DMS114 treated with DMSO at 0.1 percent for 48 hours (cell line): ENCODE measurements at regions not wholly inside any gene's neighbourhood (a gene's known extent, or its start where the extent isn't known, plus 50 kb on each side); places are given as distances from the start of the nearest gene placed in this dataset.
"Not testable (repeated sequence)": the region's sequence is repeated elsewhere in the genome, so short reads cannot be mapped to it uniquely, and the experiment has no call there.

Experiments used
- DNase-seq: peaks from one replicate; lab custom pipeline; 2025; ENCODE audit not compliant: unreplicated experiment; lab: John Stamatoyannopoulos, UW

GRCh38 chr6:67881706-67882065 lies 753.4 kb upstream of the ADGRB3 start:
- no peak for DNase-seq

- no peak for DNase-seq
These were observed 754.0 kb upstream of the ADGRB3 start for GRCh38 chr6:67880939-67881705.

GRCh38 chr6:67880343-67880742 lies 754.7 kb upstream of the ADGRB3 start:
- DNase-seq, result not testable (repeated sequence)

GRCh38 chr6:67879928-67880327 lies 755.2 kb upstream of the ADGRB3 start:
- DNase-seq, result not testable (repeated sequence)

GRCh38 chr6:67879105-67879904 lies 755.8 kb upstream of the ADGRB3 start:
- not testable (repeated sequence) for DNase-seq

GRCh38 chr6:67878216-67878615 lies 756.9 kb upstream of the ADGRB3 start:
- not testable (repeated sequence) for DNase-seq

- no peak for DNase-seq
These were observed 757.8 kb upstream of the ADGRB3 start for GRCh38 chr6:67877288-67877687.

GRCh38 chr6:67875877-67876383 lies 759.2 kb upstream of the ADGRB3 start:
- no peak for DNase-seq

GRCh38 chr6:67870321-67870720 lies 764.8 kb upstream of the ADGRB3 start:
- DNase-seq, result no peak

DNA sequence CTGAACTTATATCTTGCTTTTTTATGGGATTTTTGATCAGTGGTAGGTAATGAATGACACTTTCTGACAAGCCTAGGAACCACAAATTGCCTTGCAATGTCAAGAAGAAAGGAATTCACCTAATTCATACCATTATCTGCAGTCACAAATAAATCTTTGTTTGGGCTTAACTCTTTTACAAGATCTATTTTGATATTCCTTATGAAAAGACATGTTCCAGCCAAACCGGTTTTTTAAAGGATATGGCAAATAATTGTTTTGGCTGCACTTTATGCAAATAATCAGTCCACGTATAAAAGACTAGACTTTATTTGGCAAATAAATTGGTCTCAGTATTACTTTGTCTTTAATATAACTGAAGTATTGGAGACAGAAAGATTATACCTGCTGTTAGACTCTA lies 771.7 kb upstream of the ADGRB3 start:
- no peak for DNase-seq

- DNase-seq, result no peak
These were observed 781.0 kb upstream of the ADGRB3 start for GRCh38 chr6:67854098-67854497.

- DNase-seq, result no peak
These were observed 795.3 kb upstream of the ADGRB3 start for GRCh38 chr6:67839818-67840217.

- no peak for DNase-seq
These were observed 809.7 kb upstream of the ADGRB3 start for GRCh38 chr6:67825201-67825895.

DNA sequence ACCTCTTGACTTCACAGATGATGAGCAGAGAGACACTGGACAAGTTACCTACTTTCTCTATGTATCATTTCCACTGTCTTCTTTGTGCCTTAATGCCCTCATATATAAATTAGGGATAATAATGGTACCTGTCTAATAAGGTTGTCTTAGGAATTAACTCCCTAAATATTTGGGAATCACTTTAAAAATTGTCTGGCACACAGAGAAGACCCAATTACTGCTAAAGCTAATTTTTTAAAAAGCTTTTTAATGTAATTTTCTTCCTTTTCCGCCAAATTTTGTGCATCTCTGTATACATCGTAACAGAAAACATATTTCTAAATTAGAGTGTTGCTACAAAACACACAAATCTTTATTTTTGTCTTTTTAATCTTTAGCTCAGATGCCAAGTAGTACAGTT lies 816.8 kb upstream of the ADGRB3 start:
- no peak for DNase-seq

DNA sequence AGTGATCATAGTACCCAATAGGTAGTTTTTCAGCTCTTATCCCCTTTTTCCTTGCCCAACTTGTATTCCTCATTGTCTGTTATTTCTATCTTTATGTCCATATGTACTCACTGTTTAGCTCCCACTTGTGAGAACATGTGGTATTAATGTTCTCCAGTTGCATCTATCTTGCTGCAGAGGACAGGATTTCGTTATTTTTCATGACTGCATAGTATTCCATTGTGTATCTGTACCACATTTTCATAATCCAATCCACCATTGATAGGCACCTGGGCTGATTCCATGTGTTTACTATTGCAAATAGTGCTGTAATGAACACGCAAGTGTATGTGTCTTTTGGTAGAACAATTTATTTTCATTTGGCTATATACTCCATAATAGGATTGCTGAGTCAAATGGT lies 819.5 kb upstream of the ADGRB3 start:
- no peak for DNase-seq

GRCh38 chr6:67814262-67814661 lies 820.8 kb upstream of the ADGRB3 start:
- no peak for DNase-seq

DNA sequence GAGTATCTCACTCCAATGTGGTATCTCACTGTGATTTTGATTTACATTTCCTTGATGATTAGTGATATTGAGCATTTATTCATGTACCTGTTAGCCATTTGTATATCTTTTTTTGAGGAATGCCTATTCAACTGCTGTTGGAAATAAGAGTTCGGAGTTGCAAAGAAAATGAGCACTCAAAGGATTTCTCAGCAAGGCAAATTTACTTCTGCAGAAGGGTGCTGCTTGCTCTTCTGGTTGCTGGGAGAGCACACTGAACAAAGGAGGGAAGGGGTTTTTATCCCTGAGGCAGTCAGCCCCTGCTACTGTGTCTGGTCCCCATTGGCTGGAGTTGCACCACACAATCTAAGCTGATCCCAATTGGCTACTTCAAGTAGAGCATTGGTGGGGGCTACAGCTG lies 822.4 kb upstream of the ADGRB3 start:
- DNase-seq, result no peak

DNA sequence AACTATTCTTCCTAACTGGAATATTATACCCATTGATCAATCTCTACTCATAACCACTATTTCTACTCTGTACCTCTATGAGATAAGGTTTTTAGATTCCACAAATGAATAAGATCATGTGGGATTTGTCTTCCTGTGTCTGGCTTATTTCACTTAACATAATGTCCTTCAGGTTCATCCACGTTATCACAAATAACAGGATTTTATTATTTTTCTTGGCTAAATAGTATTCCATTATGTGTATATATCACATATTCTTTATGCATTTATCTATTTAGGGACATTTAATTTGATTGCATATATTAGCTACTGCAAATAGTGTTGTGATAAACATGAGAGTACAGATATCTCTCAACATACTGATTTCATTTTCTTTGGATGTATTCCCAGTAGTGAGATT lies 823.0 kb upstream of the ADGRB3 start:
- no peak for DNase-seq

DNA sequence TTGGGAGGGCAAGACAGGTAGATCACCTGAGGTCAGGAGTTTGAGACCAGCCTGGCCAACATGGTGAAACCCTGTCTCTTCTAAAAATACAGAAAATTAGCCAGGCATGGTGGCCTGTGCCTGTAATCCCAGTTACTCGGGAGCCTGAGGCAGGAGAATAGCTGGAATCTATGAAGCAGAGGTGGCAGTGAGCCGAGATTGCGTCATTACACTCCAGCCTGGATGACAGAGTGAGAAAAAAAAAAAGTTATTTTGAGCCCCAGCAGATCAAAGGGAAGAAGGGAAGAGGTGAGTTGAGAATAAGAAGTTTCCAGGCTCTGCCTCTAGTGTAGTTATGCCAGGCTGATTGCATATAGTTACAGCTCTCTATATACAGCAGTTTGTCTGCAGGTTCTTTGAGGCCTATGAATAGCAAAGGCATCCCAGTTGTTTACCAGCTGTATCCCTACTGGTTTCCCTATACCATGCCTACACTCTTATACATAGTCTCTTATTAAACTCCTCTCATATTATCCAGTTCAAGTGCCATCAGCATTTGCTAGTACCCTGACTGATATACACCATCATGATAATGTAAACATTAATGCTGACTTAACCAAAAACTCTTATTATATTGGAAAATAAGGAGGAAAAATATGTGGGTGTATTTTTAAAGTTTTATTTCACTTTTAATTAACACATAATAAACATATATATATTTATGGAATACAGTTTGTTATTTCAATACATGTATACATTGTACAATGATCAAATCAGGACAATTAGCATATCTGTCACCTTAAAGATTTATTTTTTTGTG lies 823.6 kb upstream of the ADGRB3 start:
- DNase-seq, result no peak

- DNase-seq, result not testable (repeated sequence)
These were observed 830.3 kb upstream of the ADGRB3 start for GRCh38 chr6:67804808-67805207.

DNA sequence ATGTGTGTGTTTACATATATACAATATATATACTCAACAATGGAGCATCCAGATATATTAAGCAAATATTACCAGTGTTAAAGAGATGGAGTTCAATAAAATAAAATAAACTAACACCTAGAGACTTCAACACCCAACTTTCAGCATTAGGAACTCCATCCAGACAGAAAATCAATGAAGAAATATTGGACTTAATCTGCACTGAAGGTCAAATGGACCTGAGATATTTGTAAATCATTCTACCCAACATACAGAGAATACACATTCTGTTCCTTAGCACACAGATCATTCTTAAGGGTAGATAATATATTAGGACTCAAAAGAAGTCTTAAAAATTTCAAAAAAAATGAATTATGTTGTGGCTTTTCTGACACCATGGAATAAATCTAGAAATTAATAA lies 832.3 kb upstream of the ADGRB3 start:
- no peak for DNase-seq
